Ovary (tissue), 3 donors: ENCODE measurements at regions not wholly inside any gene's neighbourhood (a gene's known extent, or its start where the extent isn't known, plus 50 kb on each side); places are given as distances from the start of the nearest gene placed in this dataset.

ENCODE experiments used
- EP300 ChIP-seq: sonication (generic); formaldehyde crosslinking; IDR thresholded peaks from one replicate; pipeline ENCODE4 v1.6.1; 2017; ENCODE audit warnings: antibody characterized with exemption
- TF ChIP-seq, protein P1 (sequence below), 3 donors: fragments of 450-650 bp in 2 of 3; fragments of 200-600 bp in 1 of 3; IDR thresholded peaks; one replicate each; pipeline versions ENCODE4 v1.5.1 to v1.8.0; 2016 to 2022; ENCODE audit warnings: antibody characterized with exemption in 3 of 3, mild to moderate bottlenecking in 1 of 3
- donor health status: DM: no; HTN: no; CAD: no.

DNA sequence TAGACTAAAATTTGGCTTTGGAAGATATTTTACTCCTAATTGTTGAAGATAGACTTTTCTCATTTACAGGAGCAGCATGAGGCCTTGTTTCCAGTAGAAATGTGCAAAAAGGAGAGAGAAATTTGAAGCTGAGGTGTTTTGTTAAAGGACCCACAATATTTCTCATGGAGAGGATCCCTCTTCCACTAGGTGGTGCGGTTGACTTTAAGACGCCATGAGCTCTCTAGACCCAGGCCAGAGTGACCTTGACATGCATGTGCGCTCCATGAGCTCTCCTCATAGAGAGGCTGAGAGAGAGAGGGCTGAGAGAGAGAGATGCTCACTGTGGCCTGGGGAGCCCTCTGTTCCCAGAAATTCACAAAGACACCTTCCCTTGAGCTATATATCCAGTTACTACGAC, 861.2 kb upstream of the EYS start:
- TF ChIP-seq, protein P1, sequence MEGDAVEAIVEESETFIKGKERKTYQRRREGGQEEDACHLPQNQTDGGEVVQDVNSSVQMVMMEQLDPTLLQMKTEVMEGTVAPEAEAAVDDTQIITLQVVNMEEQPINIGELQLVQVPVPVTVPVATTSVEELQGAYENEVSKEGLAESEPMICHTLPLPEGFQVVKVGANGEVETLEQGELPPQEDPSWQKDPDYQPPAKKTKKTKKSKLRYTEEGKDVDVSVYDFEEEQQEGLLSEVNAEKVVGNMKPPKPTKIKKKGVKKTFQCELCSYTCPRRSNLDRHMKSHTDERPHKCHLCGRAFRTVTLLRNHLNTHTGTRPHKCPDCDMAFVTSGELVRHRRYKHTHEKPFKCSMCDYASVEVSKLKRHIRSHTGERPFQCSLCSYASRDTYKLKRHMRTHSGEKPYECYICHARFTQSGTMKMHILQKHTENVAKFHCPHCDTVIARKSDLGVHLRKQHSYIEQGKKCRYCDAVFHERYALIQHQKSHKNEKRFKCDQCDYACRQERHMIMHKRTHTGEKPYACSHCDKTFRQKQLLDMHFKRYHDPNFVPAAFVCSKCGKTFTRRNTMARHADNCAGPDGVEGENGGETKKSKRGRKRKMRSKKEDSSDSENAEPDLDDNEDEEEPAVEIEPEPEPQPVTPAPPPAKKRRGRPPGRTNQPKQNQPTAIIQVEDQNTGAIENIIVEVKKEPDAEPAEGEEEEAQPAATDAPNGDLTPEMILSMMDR (IDR thresholded peaks at IDR 0.05) = no peak
- TF ChIP-seq EP300 = no peak
